AG10803 (cell line): ENCODE measurements at regions not wholly inside any gene's neighbourhood (a gene's known extent, or its start where the extent isn't known, plus 50 kb on each side); places are given as distances from the start of the nearest gene placed in this dataset.
A peak's percentile ranks its signal among the peaks of the same experiment; 100 is the strongest.

ENCODE experiments used
- DNase-seq: peaks from one replicate; pipeline ENCODE4 v3.0.0; 2010; ENCODE audit warnings: low read depth
- H3K4me3 ChIP-seq: 2 replicates; pipeline ENCODE4 v1.5.1; 2011; ENCODE audit warnings: mild to moderate bottlenecking, low read length, control low read depth
- TF ChIP-seq, protein P1 (sequence below): conservative IDR thresholded peaks from 2 replicates; pipeline ENCODE4 v1.5.1; 2011; ENCODE audit warnings: mild to moderate bottlenecking, low read length, control low read depth, inconsistent platforms

DNA sequence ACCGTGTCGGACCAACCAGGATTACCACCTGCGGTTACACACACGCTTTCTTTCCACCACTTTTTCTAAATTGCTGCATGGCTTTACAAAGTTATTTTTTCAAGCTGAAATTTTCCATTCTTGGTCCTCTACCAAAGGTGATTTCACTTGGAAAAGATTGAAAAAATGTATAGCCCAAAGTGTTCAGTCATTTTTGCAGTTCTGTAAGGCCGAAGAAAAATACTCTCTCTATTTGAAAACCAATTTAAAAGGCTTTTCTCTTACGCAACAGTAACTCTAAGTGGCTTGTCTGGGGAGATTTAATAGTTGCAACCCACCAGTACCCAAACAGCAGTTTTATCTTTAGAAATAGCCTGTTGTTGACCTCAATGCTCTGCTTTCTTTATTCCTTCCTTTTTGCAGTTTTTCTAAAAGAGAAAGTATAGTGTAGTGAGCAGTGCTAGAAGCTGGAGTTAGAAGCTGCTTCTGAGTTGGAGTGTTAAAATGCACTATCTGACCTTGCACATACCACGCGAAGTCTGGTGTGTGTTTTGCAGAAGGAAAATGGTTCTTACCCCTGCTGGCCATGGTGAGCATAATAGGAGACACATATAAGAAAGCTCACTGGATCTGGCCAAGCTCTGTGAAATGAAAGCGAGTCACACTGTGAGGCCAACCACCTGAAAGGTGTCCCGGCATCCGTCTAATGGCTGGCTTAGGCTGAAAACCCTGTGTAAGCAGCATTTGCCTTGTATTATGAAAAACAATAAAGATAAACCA lies 201.0 kb upstream of the ADRA1D start:
- DNase-seq, result peak; percentile 48
- TF ChIP-seq, protein P1, sequence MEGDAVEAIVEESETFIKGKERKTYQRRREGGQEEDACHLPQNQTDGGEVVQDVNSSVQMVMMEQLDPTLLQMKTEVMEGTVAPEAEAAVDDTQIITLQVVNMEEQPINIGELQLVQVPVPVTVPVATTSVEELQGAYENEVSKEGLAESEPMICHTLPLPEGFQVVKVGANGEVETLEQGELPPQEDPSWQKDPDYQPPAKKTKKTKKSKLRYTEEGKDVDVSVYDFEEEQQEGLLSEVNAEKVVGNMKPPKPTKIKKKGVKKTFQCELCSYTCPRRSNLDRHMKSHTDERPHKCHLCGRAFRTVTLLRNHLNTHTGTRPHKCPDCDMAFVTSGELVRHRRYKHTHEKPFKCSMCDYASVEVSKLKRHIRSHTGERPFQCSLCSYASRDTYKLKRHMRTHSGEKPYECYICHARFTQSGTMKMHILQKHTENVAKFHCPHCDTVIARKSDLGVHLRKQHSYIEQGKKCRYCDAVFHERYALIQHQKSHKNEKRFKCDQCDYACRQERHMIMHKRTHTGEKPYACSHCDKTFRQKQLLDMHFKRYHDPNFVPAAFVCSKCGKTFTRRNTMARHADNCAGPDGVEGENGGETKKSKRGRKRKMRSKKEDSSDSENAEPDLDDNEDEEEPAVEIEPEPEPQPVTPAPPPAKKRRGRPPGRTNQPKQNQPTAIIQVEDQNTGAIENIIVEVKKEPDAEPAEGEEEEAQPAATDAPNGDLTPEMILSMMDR, result peak; percentile 41

DNA sequence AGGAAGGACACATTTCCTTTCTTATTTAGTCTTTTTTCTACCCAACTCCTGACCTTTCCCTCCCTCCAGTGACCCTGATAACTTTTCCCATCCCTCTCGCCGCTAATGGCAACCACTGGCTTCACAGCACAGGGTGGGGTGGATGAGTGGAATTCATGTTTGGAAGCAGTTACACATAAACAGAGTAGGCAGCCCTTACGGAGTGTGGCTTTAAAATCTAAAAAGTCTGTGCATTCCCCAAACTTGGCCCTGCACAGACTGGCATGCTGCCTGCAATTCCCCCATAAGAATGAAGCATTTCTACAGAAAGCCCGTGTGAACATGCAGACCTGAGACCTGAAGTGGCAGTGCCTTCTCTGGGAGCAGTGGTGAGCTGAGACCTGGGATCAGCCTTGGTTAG lies 196.7 kb upstream of the ADRA1D start:
- DNase-seq, result peak; percentile 85
- TF ChIP-seq, protein P1, result no peak
- H3K4me3 ChIP-seq, result no peak overlapping the region

More for the DNA sequence above, 201.0 kb upstream of the ADRA1D start:
- no peak overlapping the region for H3K4me3 ChIP-seq

DNA sequence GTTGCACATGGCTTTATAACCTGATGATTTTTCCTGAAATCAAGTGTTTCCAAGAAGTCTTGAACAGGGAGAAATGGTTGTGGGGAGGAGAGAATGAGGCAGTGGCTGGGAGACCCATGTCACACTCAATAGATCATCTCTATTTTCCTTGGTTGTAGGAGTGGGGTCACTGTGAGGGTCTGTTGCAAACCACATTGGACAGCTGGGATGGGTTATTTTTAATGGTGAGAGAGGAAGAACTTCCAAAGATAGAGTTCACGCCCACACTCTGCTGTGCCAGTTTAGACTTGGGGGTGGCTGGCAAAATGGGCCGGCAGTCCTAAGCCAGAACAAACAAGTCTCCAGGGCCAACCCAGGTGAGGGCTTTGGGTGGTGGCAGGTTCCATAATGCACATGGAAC lies 196.2 kb upstream of the ADRA1D start:
- no peak for DNase-seq
- TF ChIP-seq, protein P1, result no peak
- H3K4me3 ChIP-seq, result no peak overlapping the region

DNA sequence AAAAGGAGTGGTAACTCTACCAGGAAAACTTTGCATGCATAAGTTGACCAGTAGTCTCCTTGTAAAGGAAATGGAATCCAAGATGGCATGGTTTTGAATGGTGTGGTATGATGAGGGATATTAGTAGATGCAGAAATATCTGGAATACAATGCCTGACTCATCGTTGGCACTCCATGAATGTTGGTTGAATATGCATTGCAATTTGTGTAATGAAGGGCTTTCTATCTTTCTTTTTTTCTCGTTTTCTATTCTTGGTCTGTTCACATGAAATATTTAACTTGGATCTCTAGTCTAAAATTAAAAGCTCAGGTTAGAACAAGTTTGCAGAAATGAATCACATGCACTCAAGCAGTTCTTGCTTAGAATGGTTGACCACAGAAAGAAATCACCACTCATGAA lies 195.3 kb upstream of the ADRA1D start:
- TF ChIP-seq, protein P1, result no peak
- H3K4me3 ChIP-seq, result no peak overlapping the region
- peak; percentile 93 for DNase-seq

DNA sequence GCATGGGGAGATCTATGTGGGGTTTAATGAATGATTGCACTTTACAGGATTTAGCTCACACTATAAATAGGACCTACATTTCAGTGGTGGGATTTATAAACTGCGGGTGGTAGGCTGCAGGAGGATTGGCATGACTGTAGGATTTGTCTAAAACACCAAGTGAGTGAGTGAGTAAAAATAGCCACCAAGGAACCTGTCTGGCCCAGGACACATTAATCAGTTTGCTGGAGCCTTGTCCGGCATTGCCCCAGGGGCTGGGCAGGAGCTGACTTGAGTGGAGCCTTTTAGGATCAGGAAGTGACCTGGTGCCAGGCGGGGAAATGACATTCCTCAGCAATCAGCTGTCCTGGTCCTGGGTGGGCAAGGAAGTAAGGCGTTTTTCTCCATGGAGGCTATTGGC lies 193.9 kb upstream of the ADRA1D start:
- H3K4me3 ChIP-seq, result no peak overlapping the region
- TF ChIP-seq, protein P1, result no peak
- no peak for DNase-seq

DNA sequence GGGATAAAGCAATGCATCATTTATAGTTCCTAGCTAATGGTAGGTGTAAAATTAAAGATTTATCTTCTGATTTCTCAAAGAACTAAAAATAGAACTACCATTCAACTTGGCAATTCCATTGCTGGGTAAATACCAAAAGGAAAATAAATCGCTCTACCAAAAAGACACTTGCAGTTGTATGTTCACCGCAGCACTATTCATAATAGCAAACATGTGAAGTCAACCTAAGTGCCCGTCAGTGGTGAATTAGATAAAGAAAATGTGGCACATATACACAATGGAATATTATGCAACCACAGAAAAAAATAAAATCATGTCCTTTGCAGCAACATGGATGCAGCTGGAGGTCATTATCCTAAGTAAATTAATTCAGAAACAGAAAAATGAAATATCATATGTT lies 192.8 kb upstream of the ADRA1D start:
- TF ChIP-seq, protein P1, result no peak
- peak; percentile 57 for DNase-seq

DNA sequence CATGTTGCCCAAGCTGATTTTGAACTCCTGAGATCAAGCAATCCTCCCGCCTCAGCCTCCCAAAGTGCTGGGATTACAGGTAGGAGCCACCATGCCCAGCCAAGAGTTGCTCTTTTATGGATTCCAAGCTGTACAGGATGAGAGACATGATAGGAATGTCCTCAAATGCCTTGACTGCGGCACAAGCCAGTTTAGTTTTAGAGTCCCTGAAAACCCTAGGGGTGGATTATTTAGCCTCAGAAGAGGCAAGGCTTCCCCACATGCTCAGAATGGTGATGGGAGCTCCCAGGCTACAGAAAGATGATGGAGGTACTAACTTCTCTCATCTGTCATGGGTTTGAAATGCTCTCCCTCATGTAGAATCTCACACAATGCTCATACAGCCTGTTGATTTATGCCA lies 192.1 kb upstream of the ADRA1D start:
- TF ChIP-seq, protein P1, result no peak; the same call in 1 of the 2 replicates

More for the DNA sequence above, 192.8 kb upstream of the ADRA1D start:
- no peak overlapping the region for H3K4me3 ChIP-seq

More for the DNA sequence above, 192.1 kb upstream of the ADRA1D start:
- H3K4me3 ChIP-seq, result no peak overlapping the region
- peak; percentile 50 for DNase-seq
